GM12878 (cell line): ENCODE measurements at regions not wholly inside any gene's neighbourhood (a gene's known extent, or its start where the extent isn't known, plus 50 kb on each side); places are given as distances from the start of the nearest gene placed in this dataset.

ENCODE experiments used
- ATAC-seq: fragments of 200-7000 bp; cut with Tn5 transposase; 3 replicates; pipeline ENCODE4 v1.9.1; 2020; ENCODE audit warnings: mild to moderate bottlenecking, moderate library complexity
- BruUV-seq: library from RNA; stranded (reverse); fragments of 400-500 nt; replicated peaks from 2 replicates; lab custom pipeline; 2021; lab: Mats Ljungman, UMichigan
- CTCF ChIA-PET: fragments of 300-600 bp; sonication (Branson Sonifier 250); formaldehyde crosslinking; extraction: SDS; loops from one replicate; lab custom pipeline; 2021; ENCODE audit warnings: inconsistent platforms; lab: Yijun Ruan, JAX
- POLR2A ChIA-PET: fragments of 350-600 bp; formaldehyde crosslinking; extraction: SDS; loops from one replicate; lab custom pipeline; 2021; ENCODE audit warnings: inconsistent platforms; lab: Charles Lee
- RAD21 ChIA-PET: fragments of 300-600 bp; sonication (Branson Sonifier 250); formaldehyde crosslinking; loops from one replicate; lab custom pipeline; 2023; ENCODE audit warnings: antibody characterized with exemption; ENCODE audit not compliant: unreplicated experiment; lab: Charles Lee
- SMC1A ChIA-PET: fragments of 300-600 bp; sonication (Branson Sonifier 250); formaldehyde crosslinking; loops from one replicate; lab custom pipeline; 2023; ENCODE audit not compliant: unreplicated experiment, uncharacterized antibody; lab: Charles Lee
- DNase-seq: peaks from one replicate; pipeline ENCODE4 v3.0.0-alpha.2; 2011; ENCODE audit warnings: low read depth, low spot score
- FAIRE-seq: peaks from 3 replicates; lab custom pipeline; 2011; peaks lifted over from hg19 to GRCh38; lab: Jason Lieb, UNC
- H2AFZ ChIP-seq: 2 replicates; pipeline ENCODE4 v1.6.0; 2011; ENCODE audit warnings: low read depth, low read length, control low read depth; ENCODE audit not compliant: control insufficient read depth
- H3K27ac ChIP-seq: 2 replicates; pipeline ENCODE4 v1.5.1; 2011; ENCODE audit warnings: control low read depth; ENCODE audit not compliant: control insufficient read depth, insufficient read depth
- H3K27me3 ChIP-seq, 2 experiments: replicated peaks in 1 of 2; 2 replicates each; pipeline versions ENCODE4 v1.6.0 to v1.6.1; 2011; ENCODE audit warnings: low read length in 1 of 2; ENCODE audit not compliant: control insufficient read depth in 2 of 2, insufficient read depth in 2 of 2
- H3K36me3 ChIP-seq, 2 experiments: 2 replicates each; pipeline ENCODE4 v1.5.1; 2011; ENCODE audit warnings: low read length in 1 of 2; ENCODE audit not compliant: control insufficient read depth in 2 of 2, insufficient read depth in 2 of 2
- H3K4me1 ChIP-seq: 2 replicates; pipeline ENCODE4 v1.6.1; 2011; ENCODE audit warnings: mild to moderate bottlenecking, low read length, moderate library complexity, mixed read lengths; ENCODE audit not compliant: control insufficient read depth, insufficient read depth
- H3K4me2 ChIP-seq: 2 replicates; pipeline ENCODE4 v1.6.0; 2011; ENCODE audit warnings: control low read depth; ENCODE audit not compliant: control insufficient read depth, insufficient read depth
- H3K4me3 ChIP-seq: fragments of 200-600 bp; sonication (generic); 2 replicates; pipeline ENCODE4 v1.5.1; 2016
- H3K79me2 ChIP-seq: 2 replicates; pipeline ENCODE4 v1.6.0; 2011; ENCODE audit warnings: low read length; ENCODE audit not compliant: control insufficient read depth, insufficient read depth
- H3K9ac ChIP-seq: 2 replicates; pipeline ENCODE4 v1.8.0; 2011; ENCODE audit warnings: low read length, control low read depth, mixed read lengths; ENCODE audit not compliant: control insufficient read depth, insufficient read depth
- H3K9me3 ChIP-seq: replicated peaks from 3 replicates; pipeline ENCODE4 v1.5.1; 2011; ENCODE audit warnings: mild to moderate bottlenecking, low read length; ENCODE audit not compliant: control insufficient read depth, insufficient read depth
- H4K20me1 ChIP-seq: 2 replicates; pipeline ENCODE4 v1.6.0; 2011; ENCODE audit not compliant: control insufficient read depth, insufficient read depth
- POLR2AphosphoS5 ChIP-seq: IDR thresholded peaks from 2 replicates; pipeline ENCODE4 v1.6.1; 2011; ENCODE audit warnings: mild to moderate bottlenecking, low read length, inconsistent platforms
- WGBS: methylation state at CpG from one replicate; pipeline ENCODE4 v1.1.6; 2016; ENCODE audit warnings: low lambda C conversion rate; ENCODE audit not compliant: insufficient replicate concordance, insufficient coverage; ENCODE audit errors: missing lambda C conversion rate; 5-methylcytosine and 5-hydroxymethylcytosine counted together
- in situ Hi-C: fragments of 300-500 bp; cut with MboI; formaldehyde crosslinking; loops from 9 replicates; pipeline ENCODE4 v1.14.3; 2018; ENCODE audit warnings: mixed read lengths
- intact Hi-C: fragments of 100-400 bp; cut with micrococcal nuclease; formaldehyde crosslinking; loops from one replicate; pipeline ENCODE4 v1.14.2; 2022; ENCODE audit not compliant: unreplicated experiment
- TF ChIP-seq, protein P1 (sequence below): fragments of 450-650 bp; formaldehyde crosslinking; IDR thresholded peaks from 2 replicates; pipeline ENCODE4 v1.5.0; 2022; ENCODE audit warnings: mild to moderate bottlenecking, missing genetic modification characterization
- TF ChIP-seq, protein P2 (sequence below): fragments of 450-650 bp; IDR thresholded peaks from 2 replicates; pipeline ENCODE4 v1.6.1; 2016; ENCODE audit warnings: mild to moderate bottlenecking, moderate library complexity, borderline replicate concordance
- TF ChIP-seq, protein P3 (sequence below): fragments of 450-650 bp; IDR thresholded peaks from 2 replicates; pipeline ENCODE4 v1.6.1; 2017; ENCODE audit warnings: mild to moderate bottlenecking
- TF ChIP-seq, protein P4 (sequence below): fragments of 150-350 bp; IDR thresholded peaks from 2 replicates; pipeline ENCODE4 v1.6.1; 2016; ENCODE audit warnings: low read depth, low read length

DNA sequence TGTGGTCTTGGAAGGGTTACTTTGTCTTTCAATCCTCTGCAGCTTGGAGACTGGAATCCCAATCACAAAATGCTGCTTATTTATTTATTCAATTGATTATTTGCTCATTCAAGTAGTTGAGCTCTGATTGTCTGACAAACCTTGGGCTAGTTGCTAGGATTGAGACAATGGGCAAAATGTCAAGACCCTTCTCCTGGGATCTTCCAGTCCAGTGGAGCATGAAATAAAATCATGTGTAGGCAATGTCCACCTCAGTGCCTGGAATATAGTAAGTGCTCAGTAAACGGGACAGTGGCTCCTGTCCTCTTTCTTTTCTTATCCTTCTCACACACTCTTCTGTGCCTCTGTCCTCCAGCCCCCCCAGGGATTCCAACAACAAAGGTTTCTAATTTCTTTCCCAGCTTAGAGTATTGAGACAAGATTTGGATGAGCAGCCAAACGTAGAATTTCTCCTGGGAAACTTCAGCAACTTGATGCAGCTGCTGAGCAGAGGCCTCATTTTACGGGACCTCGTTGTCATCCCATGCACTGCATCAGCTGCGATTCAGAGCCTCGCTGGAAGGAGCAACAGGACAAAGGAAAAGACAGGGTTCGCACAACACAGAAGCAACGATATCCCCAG is 545.0 kb downstream of the SOX11 start (continued):
- TF ChIP-seq, protein P1, sequence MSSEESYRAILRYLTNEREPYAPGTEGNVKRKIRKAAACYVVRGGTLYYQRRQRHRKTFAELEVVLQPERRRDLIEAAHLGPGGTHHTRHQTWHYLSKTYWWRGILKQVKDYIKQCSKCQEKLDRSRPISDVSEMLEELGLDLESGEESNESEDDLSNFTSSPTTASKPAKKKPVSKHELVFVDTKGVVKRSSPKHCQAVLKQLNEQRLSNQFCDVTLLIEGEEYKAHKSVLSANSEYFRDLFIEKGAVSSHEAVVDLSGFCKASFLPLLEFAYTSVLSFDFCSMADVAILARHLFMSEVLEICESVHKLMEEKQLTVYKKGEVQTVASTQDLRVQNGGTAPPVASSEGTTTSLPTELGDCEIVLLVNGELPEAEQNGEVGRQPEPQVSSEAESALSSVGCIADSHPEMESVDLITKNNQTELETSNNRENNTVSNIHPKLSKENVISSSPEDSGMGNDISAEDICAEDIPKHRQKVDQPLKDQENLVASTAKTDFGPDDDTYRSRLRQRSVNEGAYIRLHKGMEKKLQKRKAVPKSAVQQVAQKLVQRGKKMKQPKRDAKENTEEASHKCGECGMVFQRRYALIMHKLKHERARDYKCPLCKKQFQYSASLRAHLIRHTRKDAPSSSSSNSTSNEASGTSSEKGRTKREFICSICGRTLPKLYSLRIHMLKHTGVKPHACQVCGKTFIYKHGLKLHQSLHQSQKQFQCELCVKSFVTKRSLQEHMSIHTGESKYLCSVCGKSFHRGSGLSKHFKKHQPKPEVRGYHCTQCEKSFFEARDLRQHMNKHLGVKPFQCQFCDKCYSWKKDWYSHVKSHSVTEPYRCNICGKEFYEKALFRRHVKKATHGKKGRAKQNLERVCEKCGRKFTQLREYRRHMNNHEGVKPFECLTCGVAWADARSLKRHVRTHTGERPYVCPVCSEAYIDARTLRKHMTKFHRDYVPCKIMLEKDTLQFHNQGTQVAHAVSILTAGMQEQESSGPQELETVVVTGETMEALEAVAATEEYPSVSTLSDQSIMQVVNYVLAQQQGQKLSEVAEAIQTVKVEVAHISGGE (CRISPR knock-in tag), result no peak
- no peak for TF ChIP-seq POLR2AphosphoS5
- TF ChIP-seq, all 136 proteins: peak for 0

DNA sequence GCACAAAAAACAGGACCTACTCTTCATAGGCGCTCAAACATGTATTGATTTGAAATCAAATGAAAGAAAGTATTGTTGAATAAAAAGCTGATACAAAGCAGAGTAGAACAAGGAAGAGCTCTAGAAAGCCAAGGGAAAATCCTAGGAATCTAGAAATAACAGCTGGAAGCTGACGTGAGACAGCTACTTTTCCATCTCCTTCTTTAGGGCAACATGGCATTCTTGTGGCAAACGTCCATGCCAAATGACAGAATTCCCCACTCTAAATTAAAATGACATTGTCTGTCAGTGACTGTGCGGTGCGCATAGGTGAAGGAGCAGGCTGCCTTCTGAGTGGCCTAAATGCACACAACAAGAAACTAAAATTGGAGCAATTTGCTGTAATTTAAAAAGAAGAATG is 557.4 kb downstream of the SOX11 start:
- ChIA-PET RAD21 (interaction anchor here (1.1 kb wide), 1 partner anchor 108 kb away, joined by 3 read pairs; no protein-coding TSS in a partner anchor), CTCF (no interaction called here), POLR2A (no interaction called here), SMC1A (no interaction called here)
- no peaks in the 10 kb centered on the region for H3K27me3 ChIP-seq
- no peaks in the 10 kb centered on the region for H3K36me3 ChIP-seq
- WGBS, result 50% methylated on average over 5 of the region's 5 CpGs
- DNase-seq (no peak), ATAC-seq (no peak), FAIRE-seq (no peak)
- no peak overlapping the region for H2AFZ ChIP-seq
- intact Hi-C loops, result no loop called here
- no peak overlapping the region for H3K9ac ChIP-seq
- no peaks in the 10 kb centered on the region for H3K4me1 ChIP-seq
- no peak overlapping the region for H3K27ac ChIP-seq
- H3K79me2 ChIP-seq, result no peaks in the 10 kb centered on the region
- no peak overlapping the region for H3K4me3 ChIP-seq
- in situ Hi-C loops, result no loop called here
- no TSS peak for BruUV-seq
- H4K20me1 ChIP-seq, result no peaks in the 10 kb centered on the region
- no peaks in the 10 kb centered on the region for H3K9me3 ChIP-seq
- H3K4me2 ChIP-seq, result no peak overlapping the region
- TF ChIP-seq, protein P2, sequence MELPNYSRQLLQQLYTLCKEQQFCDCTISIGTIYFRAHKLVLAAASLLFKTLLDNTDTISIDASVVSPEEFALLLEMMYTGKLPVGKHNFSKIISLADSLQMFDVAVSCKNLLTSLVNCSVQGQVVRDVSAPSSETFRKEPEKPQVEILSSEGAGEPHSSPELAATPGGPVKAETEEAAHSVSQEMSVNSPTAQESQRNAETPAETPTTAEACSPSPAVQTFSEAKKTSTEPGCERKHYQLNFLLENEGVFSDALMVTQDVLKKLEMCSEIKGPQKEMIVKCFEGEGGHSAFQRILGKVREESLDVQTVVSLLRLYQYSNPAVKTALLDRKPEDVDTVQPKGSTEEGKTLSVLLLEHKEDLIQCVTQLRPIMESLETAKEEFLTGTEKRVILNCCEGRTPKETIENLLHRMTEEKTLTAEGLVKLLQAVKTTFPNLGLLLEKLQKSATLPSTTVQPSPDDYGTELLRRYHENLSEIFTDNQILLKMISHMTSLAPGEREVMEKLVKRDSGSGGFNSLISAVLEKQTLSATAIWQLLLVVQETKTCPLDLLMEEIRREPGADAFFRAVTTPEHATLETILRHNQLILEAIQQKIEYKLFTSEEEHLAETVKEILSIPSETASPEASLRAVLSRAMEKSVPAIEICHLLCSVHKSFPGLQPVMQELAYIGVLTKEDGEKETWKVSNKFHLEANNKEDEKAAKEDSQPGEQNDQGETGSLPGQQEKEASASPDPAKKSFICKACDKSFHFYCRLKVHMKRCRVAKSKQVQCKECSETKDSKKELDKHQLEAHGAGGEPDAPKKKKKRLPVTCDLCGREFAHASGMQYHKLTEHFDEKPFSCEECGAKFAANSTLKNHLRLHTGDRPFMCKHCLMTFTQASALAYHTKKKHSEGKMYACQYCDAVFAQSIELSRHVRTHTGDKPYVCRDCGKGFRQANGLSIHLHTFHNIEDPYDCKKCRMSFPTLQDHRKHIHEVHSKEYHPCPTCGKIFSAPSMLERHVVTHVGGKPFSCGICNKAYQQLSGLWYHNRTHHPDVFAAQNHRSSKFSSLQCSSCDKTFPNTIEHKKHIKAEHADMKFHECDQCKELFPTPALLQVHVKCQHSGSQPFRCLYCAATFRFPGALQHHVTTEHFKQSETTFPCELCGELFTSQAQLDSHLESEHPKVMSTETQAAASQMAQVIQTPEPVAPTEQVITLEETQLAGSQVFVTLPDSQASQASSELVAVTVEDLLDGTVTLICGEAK, result no peak
- TF ChIP-seq, protein P3, sequence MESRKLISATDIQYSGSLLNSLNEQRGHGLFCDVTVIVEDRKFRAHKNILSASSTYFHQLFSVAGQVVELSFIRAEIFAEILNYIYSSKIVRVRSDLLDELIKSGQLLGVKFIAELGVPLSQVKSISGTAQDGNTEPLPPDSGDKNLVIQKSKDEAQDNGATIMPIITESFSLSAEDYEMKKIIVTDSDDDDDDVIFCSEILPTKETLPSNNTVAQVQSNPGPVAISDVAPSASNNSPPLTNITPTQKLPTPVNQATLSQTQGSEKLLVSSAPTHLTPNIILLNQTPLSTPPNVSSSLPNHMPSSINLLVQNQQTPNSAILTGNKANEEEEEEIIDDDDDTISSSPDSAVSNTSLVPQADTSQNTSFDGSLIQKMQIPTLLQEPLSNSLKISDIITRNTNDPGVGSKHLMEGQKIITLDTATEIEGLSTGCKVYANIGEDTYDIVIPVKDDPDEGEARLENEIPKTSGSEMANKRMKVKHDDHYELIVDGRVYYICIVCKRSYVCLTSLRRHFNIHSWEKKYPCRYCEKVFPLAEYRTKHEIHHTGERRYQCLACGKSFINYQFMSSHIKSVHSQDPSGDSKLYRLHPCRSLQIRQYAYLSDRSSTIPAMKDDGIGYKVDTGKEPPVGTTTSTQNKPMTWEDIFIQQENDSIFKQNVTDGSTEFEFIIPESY, result no peak
- TF ChIP-seq, protein P4, sequence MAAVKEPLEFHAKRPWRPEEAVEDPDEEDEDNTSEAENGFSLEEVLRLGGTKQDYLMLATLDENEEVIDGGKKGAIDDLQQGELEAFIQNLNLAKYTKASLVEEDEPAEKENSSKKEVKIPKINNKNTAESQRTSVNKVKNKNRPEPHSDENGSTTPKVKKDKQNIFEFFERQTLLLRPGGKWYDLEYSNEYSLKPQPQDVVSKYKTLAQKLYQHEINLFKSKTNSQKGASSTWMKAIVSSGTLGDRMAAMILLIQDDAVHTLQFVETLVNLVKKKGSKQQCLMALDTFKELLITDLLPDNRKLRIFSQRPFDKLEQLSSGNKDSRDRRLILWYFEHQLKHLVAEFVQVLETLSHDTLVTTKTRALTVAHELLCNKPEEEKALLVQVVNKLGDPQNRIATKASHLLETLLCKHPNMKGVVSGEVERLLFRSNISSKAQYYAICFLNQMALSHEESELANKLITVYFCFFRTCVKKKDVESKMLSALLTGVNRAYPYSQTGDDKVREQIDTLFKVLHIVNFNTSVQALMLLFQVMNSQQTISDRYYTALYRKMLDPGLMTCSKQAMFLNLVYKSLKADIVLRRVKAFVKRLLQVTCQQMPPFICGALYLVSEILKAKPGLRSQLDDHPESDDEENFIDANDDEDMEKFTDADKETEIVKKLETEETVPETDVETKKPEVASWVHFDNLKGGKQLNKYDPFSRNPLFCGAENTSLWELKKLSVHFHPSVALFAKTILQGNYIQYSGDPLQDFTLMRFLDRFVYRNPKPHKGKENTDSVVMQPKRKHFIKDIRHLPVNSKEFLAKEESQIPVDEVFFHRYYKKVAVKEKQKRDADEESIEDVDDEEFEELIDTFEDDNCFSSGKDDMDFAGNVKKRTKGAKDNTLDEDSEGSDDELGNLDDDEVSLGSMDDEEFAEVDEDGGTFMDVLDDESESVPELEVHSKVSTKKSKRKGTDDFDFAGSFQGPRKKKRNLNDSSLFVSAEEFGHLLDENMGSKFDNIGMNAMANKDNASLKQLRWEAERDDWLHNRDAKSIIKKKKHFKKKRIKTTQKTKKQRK, result no peak
